Coronary artery (tissue), 2 donors: ENCODE measurements at regions not wholly inside any gene's neighbourhood (a gene's known extent, or its start where the extent isn't known, plus 50 kb on each side); places are given as distances from the start of the nearest gene placed in this dataset.

Experiments
- DNase-seq: peaks from one replicate; pipeline ENCODE4 v3.0.0-alpha.2; 2017; ENCODE audit warnings: low spot score
- H3K27ac ChIP-seq, 2 donors: fragments of 200-600 bp; sonication (generic); one replicate each; pipeline ENCODE4 v1.5.1; 2016 to 2019
- H3K4me3 ChIP-seq: fragments of 200-600 bp; sonication (generic); 2 replicates; pipeline ENCODE4 v1.5.1; 2016; ENCODE audit warnings: mild to moderate bottlenecking, moderate library complexity
- CTCF ChIP-seq: fragments of 200-600 bp; sonication (generic); IDR thresholded peaks from one replicate; pipeline ENCODE4 v1.5.1; 2019; ENCODE audit warnings: antibody characterized with exemption

GRCh38 chr2:8276026-8276425, 405.8 kb upstream of the ID2 start:
- H3K27ac ChIP-seq = no peak overlapping the region
- TF ChIP-seq CTCF = no peak
- no peak for DNase-seq
- H3K4me3 ChIP-seq = no peak overlapping the region

GRCh38 chr2:8277921-8278571, 403.8 kb upstream of the ID2 start:
- DNase-seq = no peak
- no peak for TF ChIP-seq CTCF
- H3K4me3 ChIP-seq = peak overlapping the region; percentile 49
- no peak overlapping the region for H3K27ac ChIP-seq

- Histone ChIP-seq H3K4me3 (peak overlapping the region; percentile 49), H3K27ac (no peak overlapping the region)
- no peak for DNase-seq
- TF ChIP-seq CTCF = no peak
Measured at GRCh38 chr2:8278709-8279354, 403.0 kb upstream of the ID2 start.

- no peak overlapping the region for H3K27ac ChIP-seq
- DNase-seq = no peak
- no peak for TF ChIP-seq CTCF
- H3K4me3 ChIP-seq = no peak overlapping the region
Measured at GRCh38 chr2:8279506-8279905, 402.4 kb upstream of the ID2 start.

GRCh38 chr2:8281234-8281633, 400.6 kb upstream of the ID2 start:
- Histone ChIP-seq H3K4me3 (no peak overlapping the region), H3K27ac (no peak overlapping the region)
- no peak for DNase-seq
- no peak for TF ChIP-seq CTCF

GRCh38 chr2:8281950-8282857, 399.7 kb upstream of the ID2 start:
- TF ChIP-seq CTCF = no peak
- Histone ChIP-seq H3K4me3 (no peak overlapping the region), H3K27ac (no peak overlapping the region)
- DNase-seq = no peak
